Activated CD8-positive, alpha-beta memory T cell treated with anti-CD3 and anti-CD28 coated beads, Interleukin-2, amount 50 U/mL, for 1 hour (primary cell): ENCODE measurements at regions not wholly inside any gene's neighbourhood (a gene's known extent, or its start where the extent isn't known, plus 50 kb on each side); places are given as distances from the start of the nearest gene placed in this dataset.
"Not testable (repeated sequence)": the region's sequence is repeated elsewhere in the genome, so short reads cannot be mapped to it uniquely, and the experiment has no call there.

Experiments
- DNase-seq: peaks from one replicate; pipeline ENCODE4 v3.0.0-alpha.2; 2020; ENCODE audit errors: extremely low read depth

GRCh38 chr6:145271577-145271976, 463.7 kb downstream of the EPM2A start:
- no peak for DNase-seq

DNA sequence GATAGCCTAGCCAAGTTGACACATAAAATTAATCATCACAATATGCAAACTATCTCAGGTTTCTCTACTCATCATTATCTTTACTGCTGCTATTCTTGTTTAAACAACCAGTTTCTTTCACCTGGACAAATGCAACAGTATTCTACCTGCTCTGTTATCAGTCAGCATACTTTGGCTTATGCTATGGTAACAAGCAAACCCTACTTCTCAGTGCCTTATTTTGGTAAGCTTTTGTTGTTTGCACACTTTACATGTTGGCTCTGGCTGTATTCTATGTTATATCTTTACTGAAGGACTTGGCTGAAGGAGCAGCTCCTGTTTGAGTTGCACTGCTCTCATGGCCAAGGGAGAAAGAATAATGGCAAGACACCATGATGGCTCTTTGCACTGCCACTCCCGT, 463.1 kb downstream of the EPM2A start:
- DNase-seq, result no peak

GRCh38 chr6:145273136-145273535, 462.2 kb downstream of the EPM2A start:
- DNase-seq, result no peak

- no peak for DNase-seq
Measured at GRCh38 chr6:145274083-145274482, 461.2 kb downstream of the EPM2A start.

DNA sequence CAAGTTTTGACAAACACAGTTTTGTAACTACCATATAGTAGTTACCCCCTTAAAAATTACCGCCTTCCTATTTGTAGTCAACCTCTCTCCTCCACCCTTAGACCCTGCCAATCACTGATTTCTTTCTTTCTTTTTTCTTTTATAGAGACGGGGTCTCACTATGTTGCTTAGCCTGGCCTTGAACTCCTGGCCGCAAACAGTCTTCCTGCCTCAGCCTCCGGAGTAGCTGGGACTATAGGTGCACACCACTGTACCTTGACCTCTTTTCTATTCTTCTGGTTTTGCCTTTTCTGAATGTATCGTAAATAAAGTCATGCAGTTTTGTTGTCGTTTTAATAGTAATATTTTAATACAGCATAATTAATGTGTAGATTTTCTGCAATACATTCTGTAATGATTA, 460.3 kb downstream of the EPM2A start:
- no peak for DNase-seq

DNA sequence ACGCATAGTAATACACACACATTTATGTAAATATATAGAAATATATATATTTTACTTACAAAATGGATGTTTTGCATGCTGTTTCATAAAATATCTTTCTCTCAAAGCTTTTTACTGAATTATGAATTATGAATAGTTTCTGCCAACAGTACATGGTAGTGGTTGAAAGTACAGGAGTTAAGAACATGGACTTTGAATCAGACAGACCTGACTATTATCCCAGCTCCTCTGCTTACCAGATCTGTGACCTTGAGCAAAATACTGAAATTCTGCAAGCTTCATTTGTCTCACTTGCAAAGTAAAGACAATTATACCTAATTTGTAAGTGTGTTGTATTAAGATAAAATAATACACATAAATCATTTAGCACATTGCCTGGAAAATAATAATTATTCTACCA, 459.5 kb downstream of the EPM2A start:
- no peak for DNase-seq

GRCh38 chr6:145276756-145277155, 458.6 kb downstream of the EPM2A start:
- DNase-seq, result no peak

DNA sequence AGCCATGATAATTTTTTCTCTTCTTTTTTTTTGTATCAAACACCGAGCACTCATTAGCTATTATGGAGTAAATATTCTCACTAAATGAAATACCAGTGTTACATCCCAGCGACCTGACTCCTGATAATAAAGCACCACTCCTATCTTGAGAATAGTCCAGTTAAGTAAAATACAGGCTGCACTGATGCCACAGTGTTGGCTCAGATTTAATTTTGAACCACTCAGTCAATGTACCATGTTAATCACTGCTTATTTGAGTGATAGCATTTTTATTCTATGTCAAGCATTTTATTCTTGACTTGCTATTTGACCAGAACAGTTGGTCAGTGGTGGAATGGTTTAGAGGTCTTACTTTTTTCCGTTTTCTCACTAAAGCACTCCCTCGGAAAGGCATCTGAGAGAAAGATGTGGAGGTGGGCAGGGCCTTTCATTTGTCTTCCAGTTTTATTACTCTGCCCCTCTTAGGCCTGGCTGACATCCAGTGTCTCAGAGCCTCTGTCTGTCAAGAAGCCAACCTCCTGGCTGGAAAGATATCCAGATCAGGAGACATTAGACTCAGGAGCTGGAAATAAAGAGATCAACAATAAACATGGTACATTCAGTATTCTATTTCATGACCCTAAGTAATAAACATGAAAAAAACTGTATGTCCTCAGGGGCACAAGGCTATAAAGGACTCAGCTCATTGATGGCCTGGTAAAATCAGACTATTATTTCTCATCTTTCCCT, 457.8 kb downstream of the EPM2A start:
- DNase-seq, result no peak

- no peak for DNase-seq
Measured at GRCh38 chr6:145278163-145278807, 457.0 kb downstream of the EPM2A start.

DNA sequence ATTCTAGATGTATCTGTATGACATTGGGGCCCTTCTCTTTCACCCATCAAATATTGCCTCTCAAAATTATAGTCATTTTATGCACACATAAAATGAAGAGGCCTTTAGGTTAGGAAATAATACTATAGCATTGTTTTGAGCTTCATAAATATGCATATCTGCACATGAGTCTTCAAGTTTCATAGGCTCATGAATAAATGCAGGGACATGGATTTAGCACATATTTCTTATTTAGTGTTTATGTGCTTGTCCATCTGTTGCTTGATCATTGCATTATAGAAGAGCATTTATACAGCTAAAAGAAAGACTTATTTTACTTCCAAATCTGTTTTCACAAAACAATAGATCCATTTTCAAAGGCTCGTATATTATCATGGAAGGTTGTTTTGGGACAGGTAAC, 455.8 kb downstream of the EPM2A start:
- DNase-seq, result no peak

GRCh38 chr6:145279993-145280392, 455.3 kb downstream of the EPM2A start:
- DNase-seq, result no peak

DNA sequence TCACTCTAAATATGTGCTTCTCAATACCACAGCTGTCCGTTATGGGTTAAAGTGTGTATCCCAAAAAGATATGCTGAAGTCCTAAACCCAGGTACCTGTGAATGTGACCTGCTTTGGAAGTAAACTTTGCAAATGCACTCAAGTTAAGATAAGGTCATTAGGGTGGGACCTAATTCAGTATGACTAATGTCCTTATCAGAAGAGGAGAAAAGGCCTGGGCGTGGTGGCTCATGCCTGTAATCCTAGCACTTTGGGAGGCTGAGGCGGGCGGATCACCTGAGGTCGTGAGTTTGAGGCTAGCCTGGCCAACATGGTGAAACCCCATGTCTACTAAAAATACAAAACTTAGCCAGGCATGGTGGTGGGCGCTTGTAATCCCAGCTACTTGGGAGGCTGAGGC, 452.1 kb downstream of the EPM2A start:
- DNase-seq, result not testable (repeated sequence)

DNA sequence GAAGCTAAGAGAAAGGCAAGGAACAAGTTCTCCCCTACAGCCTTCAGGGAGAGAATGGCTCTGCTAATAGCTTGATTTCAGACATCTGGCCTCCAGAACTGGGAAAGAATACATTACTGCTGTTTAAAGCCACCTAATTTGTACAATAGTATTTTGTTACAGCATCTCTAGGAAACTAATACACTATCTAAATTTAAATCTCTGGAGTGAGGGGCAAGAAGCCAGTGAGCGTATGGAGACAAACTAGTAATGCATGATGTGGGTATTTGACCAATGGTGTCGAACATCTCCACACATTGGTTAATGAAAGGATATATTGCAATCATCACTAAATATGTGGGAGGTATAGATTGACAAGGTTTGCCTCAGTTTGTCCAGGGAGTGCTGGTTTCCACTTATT, 451.5 kb downstream of the EPM2A start:
- DNase-seq, result no peak

GRCh38 chr6:145286916-145287315, 448.4 kb downstream of the EPM2A start:
- DNase-seq, result no peak

GRCh38 chr6:145289573-145289972, 445.7 kb downstream of the EPM2A start:
- no peak for DNase-seq

DNA sequence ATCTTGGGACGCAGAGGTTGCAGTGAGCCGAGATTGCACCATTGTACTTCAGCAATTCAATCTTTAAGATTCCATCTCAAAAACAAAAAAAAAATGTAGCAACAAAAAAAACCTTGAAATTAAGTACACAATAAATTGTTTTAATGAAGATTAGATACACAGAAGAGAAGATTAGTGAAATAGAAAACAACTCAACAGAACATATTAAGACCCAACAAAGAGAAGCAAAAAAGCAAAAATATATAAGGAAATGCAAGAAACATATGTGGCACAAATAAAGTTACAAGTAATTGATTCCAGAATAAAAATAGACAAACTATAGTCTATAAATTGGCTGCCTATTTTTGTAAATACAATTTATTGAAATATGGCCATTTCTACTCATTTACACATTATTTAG, 445.2 kb downstream of the EPM2A start:
- DNase-seq, result no peak

- DNase-seq, result no peak
Measured at GRCh38 chr6:145292066-145292465, 443.3 kb downstream of the EPM2A start.

DNA sequence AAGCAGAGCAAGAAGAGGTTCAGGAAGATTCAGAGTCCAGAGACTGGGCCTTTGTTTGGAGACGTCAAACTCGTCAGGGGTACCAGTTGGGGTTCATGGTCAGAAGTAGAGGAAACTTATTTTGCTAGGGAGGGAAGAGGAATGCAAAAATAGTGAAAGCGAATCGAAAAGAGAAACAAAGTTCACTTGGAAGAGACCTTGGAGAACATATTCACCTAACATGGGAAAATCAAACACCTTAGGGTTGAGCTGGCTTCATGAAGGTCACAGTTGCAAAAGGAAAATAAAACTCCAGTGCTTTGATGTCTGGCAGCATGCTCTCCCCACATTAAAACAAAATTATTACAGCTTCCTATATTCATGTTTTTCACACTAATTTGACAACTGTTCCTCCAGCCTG, 440.4 kb downstream of the EPM2A start:
- DNase-seq, result no peak

- no peak for DNase-seq
Measured at GRCh38 chr6:145295746-145296145, 439.6 kb downstream of the EPM2A start.

DNA sequence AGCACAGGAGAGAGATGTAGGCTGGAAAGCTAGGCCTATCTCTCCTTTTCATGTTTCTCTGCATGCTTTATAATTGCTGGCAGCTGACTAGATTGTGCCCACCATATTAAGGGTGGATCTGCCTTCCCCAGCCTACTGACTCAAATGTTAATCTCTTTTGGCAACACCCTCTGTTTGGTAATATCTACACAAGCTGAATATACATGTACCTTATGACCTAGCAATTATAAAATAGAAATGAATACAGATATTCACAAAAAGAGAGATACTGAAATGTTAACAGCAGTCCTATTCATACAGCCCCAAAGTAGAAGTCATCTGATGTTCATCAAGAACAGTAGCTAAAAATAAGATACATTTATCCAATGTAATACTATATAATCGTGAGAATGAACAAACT, 429.6 kb downstream of the EPM2A start:
- DNase-seq, result no peak

- DNase-seq, result no peak
Measured at GRCh38 chr6:145306489-145306888, 428.8 kb downstream of the EPM2A start.

GRCh38 chr6:145309842-145310535, 425.3 kb downstream of the EPM2A start:
- no peak for DNase-seq

DNA sequence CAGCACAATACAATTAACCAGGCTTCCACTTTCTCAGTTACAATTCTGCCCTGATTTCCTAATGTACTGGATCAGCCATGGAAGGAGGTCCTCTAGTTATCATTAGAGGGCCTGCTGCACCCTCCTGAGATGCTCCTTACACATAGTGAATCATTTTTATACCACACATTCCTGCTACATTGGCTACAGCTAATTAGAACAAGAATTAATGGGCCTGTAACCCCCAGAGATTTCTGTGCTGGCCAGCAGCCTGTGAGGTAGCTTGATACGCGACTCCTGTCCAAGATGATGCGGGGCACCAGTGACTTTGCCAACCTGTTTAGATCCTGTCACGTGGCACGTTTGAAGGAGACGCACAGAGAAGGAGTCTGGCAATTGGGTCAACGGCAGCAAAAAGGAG, 422.8 kb downstream of the EPM2A start:
- DNase-seq, result no peak
